ENCODE measurements at regions not wholly inside any gene's neighbourhood (a gene's known extent, or its start where the extent isn't known, plus 50 kb on each side); places are given as distances from the start of the nearest gene placed in this dataset.

GRCh38 chr12:89899651-89900050 lies 191.0 kb upstream of the ATP2B1 start:
- TF ChIP-seq, protein P1, sequence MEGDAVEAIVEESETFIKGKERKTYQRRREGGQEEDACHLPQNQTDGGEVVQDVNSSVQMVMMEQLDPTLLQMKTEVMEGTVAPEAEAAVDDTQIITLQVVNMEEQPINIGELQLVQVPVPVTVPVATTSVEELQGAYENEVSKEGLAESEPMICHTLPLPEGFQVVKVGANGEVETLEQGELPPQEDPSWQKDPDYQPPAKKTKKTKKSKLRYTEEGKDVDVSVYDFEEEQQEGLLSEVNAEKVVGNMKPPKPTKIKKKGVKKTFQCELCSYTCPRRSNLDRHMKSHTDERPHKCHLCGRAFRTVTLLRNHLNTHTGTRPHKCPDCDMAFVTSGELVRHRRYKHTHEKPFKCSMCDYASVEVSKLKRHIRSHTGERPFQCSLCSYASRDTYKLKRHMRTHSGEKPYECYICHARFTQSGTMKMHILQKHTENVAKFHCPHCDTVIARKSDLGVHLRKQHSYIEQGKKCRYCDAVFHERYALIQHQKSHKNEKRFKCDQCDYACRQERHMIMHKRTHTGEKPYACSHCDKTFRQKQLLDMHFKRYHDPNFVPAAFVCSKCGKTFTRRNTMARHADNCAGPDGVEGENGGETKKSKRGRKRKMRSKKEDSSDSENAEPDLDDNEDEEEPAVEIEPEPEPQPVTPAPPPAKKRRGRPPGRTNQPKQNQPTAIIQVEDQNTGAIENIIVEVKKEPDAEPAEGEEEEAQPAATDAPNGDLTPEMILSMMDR (IDR thresholded peaks at IDR 0.05; ENCODE audit: insufficient read depth, low read length, poor library complexity, severe bottlenecking) = no peak
- no peak for TF ChIP-seq EZH2phosphoT487 (conservative IDR thresholded peaks at IDR 0.05; ENCODE audit: low read length)
